ENCODE measurements at regions not wholly inside any gene's neighbourhood (a gene's known extent, or its start where the extent isn't known, plus 50 kb on each side); places are given as distances from the start of the nearest gene placed in this dataset.
"Not testable (repeated sequence)": the region's sequence is repeated elsewhere in the genome, so short reads cannot be mapped to it uniquely, and the experiment has no call there.

- no peak overlapping the region for H3K4me3 Mint-ChIP-seq
- DNase-seq (no peak), ATAC-seq (replicated peaks) (no peak)
- no peaks in the 10 kb centered on the region for H3K4me1 Mint-ChIP-seq (ENCODE audit: low read depth in 2 of 2)
- H3K27me3 Mint-ChIP-seq, result no peaks in the 10 kb centered on the region
- H3K27ac Mint-ChIP-seq, result no peak overlapping the region
- H3K9me3 Mint-ChIP-seq, result peaks cover 0 to 2% of the 10 kb centered on the region in 2 donors
- H3K36me3 Mint-ChIP-seq (ENCODE audit: insufficient read depth), result no peaks in the 10 kb centered on the region
Measured at GRCh38 chr12:74595696-74596095, 58.1 kb downstream of the ATXN7L3B start.

DNA sequence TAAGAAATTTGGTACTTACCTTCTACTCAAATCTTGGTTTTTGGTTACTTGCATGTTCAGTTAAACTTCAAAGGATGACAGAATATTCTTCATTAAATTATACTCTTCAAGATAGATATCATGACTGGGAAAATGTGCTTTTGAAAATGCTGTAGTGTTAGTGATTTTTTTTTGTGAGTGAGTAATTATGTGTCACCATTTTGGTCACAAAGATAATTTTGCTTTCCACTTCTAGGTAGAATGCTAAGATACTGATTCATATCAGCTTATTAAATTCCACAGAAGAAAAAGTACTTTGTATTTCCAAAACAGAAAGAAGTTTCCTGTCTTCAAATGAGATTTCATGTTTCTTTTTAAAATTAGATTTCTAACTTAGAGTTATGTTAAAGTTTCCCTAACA lies 61.2 kb downstream of the ATXN7L3B start:
- no peak overlapping the region for H3K4me3 Mint-ChIP-seq
- no peaks in the 10 kb centered on the region for H3K36me3 Mint-ChIP-seq (ENCODE audit: insufficient read depth)
- ATAC-seq (replicated peaks) (no peak), DNase-seq (no peak)
- no peak overlapping the region for H3K27ac Mint-ChIP-seq
- no peaks in the 10 kb centered on the region for H3K4me1 Mint-ChIP-seq (ENCODE audit: low read depth in 2 of 2)
- peaks cover 0 to 2% of the 10 kb centered on the region in 2 donors for H3K9me3 Mint-ChIP-seq
- no peaks in the 10 kb centered on the region for H3K27me3 Mint-ChIP-seq

DNA sequence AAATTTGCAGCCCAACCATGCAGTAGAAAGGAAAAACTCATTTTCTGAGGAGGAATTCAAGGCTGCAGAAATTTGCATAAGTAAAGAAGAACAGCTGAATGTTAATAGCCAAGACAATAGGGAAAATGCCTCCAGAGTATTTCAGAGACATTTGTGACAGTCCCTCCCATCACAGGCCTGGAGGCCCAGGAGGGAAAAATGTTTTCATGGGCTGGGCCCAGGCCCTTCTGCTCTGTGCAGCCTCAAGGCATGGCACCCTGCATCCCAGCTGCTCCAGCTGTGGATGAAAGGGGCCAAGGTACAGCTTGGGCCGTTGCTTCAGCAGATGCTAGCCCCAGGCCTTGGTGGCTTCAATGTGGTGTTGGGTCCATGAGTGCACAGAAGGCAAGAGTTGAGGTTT lies 62.3 kb downstream of the ATXN7L3B start:
- Mint-ChIP-seq H3K4me3 (no peak overlapping the region), H3K27ac (no peak overlapping the region), H3K27me3 (no peaks in the 10 kb centered on the region), H3K4me1 (ENCODE audit: low read depth in 2 of 2) (no peaks in the 10 kb centered on the region), H3K36me3 (ENCODE audit: insufficient read depth) (no peaks in the 10 kb centered on the region), H3K9me3 (peaks cover 0 to 2% of the 10 kb centered on the region in 2 donors)
- DNase-seq, result no peak
- no peak for ATAC-seq (replicated peaks)

GRCh38 chr12:74600817-74601216 lies 63.2 kb downstream of the ATXN7L3B start:
- H3K27me3 Mint-ChIP-seq; H3K4me3 Mint-ChIP-seq; ATAC-seq (replicated peaks); H3K36me3 Mint-ChIP-seq (ENCODE audit: insufficient read depth); DNase-seq; H3K27ac Mint-ChIP-seq; H3K9me3 Mint-ChIP-seq; H3K4me1 Mint-ChIP-seq (ENCODE audit: low read depth in 2 of 2): not testable (repeated sequence)

- no peak for DNase-seq
- Mint-ChIP-seq H3K9me3 (peaks cover 0 to 2% of the 10 kb centered on the region in 2 donors), H3K27me3 (no peaks in the 10 kb centered on the region), H3K27ac (no peak overlapping the region), H3K36me3 (ENCODE audit: insufficient read depth) (no peaks in the 10 kb centered on the region), H3K4me3 (no peak overlapping the region), H3K4me1 (ENCODE audit: low read depth in 2 of 2) (no peaks in the 10 kb centered on the region)
- no peak for ATAC-seq (replicated peaks)
Measured at GRCh38 chr12:74602881-74603672, 65.4 kb downstream of the ATXN7L3B start.

DNA sequence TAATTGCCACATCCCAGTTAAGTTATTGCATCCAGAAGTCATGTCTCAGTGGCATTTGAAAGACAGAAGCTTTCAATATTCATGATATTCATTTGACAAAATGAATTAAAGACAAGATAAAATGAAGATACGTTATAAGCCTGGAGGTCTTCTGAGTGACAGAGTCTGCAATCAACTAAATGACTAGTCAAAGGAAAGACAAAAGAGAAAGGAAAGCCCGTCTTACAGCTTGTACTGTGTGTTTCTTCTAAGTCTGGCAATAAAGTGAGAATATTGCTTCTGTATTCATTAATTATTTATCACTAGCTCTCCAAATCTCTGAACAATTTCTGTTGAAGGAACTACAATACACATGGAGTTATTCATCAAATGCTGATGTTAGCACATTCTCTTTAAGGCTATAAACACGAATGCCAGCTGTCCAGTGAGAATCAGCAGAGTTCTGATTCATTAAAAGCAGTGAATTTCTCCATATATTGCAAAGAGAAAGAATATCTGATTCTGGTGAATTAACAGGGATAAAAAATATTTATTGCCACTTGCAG lies 70.7 kb downstream of the ATXN7L3B start:
- Mint-ChIP-seq H3K9me3 (no peaks in the 10 kb centered on the region), H3K36me3 (ENCODE audit: insufficient read depth) (no peaks in the 10 kb centered on the region), H3K27ac (no peak overlapping the region), H3K27me3 (no peaks in the 10 kb centered on the region), H3K4me3 (no peak overlapping the region), H3K4me1 (ENCODE audit: low read depth in 2 of 2) (no peaks in the 10 kb centered on the region)
- ATAC-seq (replicated peaks) (no peak), DNase-seq (no peak)

DNA sequence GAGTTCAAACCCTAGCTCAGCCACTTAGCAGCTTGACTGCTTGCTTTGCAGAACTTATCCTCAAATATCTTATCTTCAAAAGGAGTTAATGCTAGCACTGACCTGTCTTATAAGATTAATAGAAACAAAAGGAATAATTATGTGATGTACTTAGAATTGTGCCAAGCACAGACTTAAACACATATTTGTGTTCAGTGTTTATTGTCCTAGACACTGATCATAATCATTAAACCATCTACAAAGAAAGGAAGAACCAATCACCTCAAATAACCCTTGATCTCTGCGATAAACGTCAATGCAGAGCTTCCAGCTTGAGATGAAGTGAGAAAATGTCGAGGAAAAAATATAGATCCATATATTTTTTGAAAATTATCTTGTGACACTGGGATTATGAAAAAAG lies 73.1 kb downstream of the ATXN7L3B start:
- H3K27ac Mint-ChIP-seq, result no peak overlapping the region
- H3K4me3 Mint-ChIP-seq, result no peak overlapping the region
- ATAC-seq (replicated peaks), result no peak
- H3K4me1 Mint-ChIP-seq (ENCODE audit: low read depth in 2 of 2), result no peaks in the 10 kb centered on the region
- no peak for DNase-seq
- no peaks in the 10 kb centered on the region for H3K27me3 Mint-ChIP-seq
- no peaks in the 10 kb centered on the region for H3K9me3 Mint-ChIP-seq
- no peaks in the 10 kb centered on the region for H3K36me3 Mint-ChIP-seq (ENCODE audit: insufficient read depth)

- no peaks in the 10 kb centered on the region for H3K9me3 Mint-ChIP-seq
- H3K27ac Mint-ChIP-seq, result no peak overlapping the region
- H3K4me3 Mint-ChIP-seq, result no peak overlapping the region
- no peaks in the 10 kb centered on the region for H3K27me3 Mint-ChIP-seq
- H3K4me1 Mint-ChIP-seq (ENCODE audit: low read depth in 2 of 2), result no peaks in the 10 kb centered on the region
- H3K36me3 Mint-ChIP-seq (ENCODE audit: insufficient read depth), result no peaks in the 10 kb centered on the region
- no peak for DNase-seq
- ATAC-seq (replicated peaks), result no peak
Measured at GRCh38 chr12:74614426-74614825, 76.8 kb downstream of the ATXN7L3B start.

DNA sequence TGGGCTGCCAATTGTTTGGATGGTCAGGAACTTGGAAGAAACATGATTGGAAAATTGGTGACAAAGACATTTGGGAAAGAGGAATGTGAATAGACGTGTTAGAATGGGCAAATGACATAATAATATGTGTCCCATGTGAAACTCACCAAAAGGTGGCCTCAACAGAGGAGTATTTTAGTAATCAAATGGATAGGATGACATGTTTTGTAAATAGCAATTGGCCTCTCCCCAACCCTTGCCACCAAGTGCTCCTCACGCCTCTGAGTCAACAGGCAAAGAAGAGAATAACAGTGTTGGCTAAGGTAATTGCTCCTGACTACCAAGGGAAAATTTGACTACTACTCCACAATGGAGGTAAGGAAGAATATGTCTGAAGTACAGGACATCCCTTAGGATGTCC lies 81.4 kb downstream of the ATXN7L3B start:
- H3K27ac Mint-ChIP-seq, result no peak overlapping the region
- no peak for ATAC-seq (replicated peaks)
- H3K27me3 Mint-ChIP-seq, result no peaks in the 10 kb centered on the region
- H3K36me3 Mint-ChIP-seq (ENCODE audit: insufficient read depth), result no peaks in the 10 kb centered on the region
- H3K4me1 Mint-ChIP-seq (ENCODE audit: low read depth in 2 of 2), result no peaks in the 10 kb centered on the region
- no peaks in the 10 kb centered on the region for H3K9me3 Mint-ChIP-seq
- no peak overlapping the region for H3K4me3 Mint-ChIP-seq
- no peak for DNase-seq

DNA sequence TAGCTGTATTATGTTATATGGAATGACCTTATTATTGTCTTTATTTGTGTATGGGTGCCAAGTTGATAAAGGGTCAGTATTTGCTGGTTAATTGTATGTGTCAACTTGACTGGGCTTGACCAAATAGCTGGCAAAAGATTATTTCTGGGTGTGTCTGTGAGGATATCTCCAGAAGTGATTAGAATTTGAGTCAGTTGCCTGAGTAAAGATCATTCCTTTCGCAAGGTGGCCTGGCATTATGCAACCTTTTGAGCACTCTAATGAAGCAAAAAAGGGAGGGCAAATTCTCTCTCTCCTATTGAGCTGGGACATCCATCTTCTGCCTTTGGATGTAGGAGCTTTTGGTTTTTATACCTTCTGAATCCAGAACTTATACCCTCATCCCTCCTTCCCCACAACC lies 82.2 kb downstream of the ATXN7L3B start:
- H3K27me3 Mint-ChIP-seq, result no peaks in the 10 kb centered on the region
- no peaks in the 10 kb centered on the region for H3K9me3 Mint-ChIP-seq
- H3K4me1 Mint-ChIP-seq (ENCODE audit: low read depth in 2 of 2), result no peaks in the 10 kb centered on the region
- ATAC-seq (replicated peaks) (no peak), DNase-seq (no peak)
- no peak overlapping the region for H3K27ac Mint-ChIP-seq
- H3K36me3 Mint-ChIP-seq (ENCODE audit: insufficient read depth), result no peaks in the 10 kb centered on the region
- H3K4me3 Mint-ChIP-seq, result no peak overlapping the region

- Mint-ChIP-seq H3K27ac (no peak overlapping the region), H3K4me3 (no peak overlapping the region), H3K4me1 (ENCODE audit: low read depth in 2 of 2) (no peaks in the 10 kb centered on the region), H3K9me3 (no peaks in the 10 kb centered on the region), H3K27me3 (no peaks in the 10 kb centered on the region), H3K36me3 (ENCODE audit: insufficient read depth) (no peaks in the 10 kb centered on the region)
- DNase-seq, result no peak
- ATAC-seq (replicated peaks), result no peak
Measured at GRCh38 chr12:74620921-74621320, 83.3 kb downstream of the ATXN7L3B start.

- Mint-ChIP-seq H3K9me3 (peaks cover 3 to 8% of the 10 kb centered on the region in 2 donors), H3K27me3 (no peaks in the 10 kb centered on the region), H3K4me1 (ENCODE audit: low read depth in 2 of 2) (no peaks in the 10 kb centered on the region), H3K36me3 (ENCODE audit: insufficient read depth) (no peaks in the 10 kb centered on the region), H3K4me3 (no peak overlapping the region), H3K27ac (no peak overlapping the region)
- ATAC-seq (replicated peaks) (no peak), DNase-seq (no peak)
Measured at GRCh38 chr12:74624201-74624600, 86.6 kb downstream of the ATXN7L3B start.

GRCh38 chr12:74626397-74626796 lies 88.8 kb downstream of the ATXN7L3B start:
- ATAC-seq (replicated peaks), result no peak
- Mint-ChIP-seq H3K27me3 (no peaks in the 10 kb centered on the region), H3K36me3 (ENCODE audit: insufficient read depth) (no peaks in the 10 kb centered on the region), H3K4me1 (ENCODE audit: low read depth in 2 of 2) (no peaks in the 10 kb centered on the region), H3K9me3 (peaks cover 3 to 15% of the 10 kb centered on the region in 2 donors), H3K4me3 (no peak overlapping the region), H3K27ac (no peak overlapping the region)
- no peak for DNase-seq

- H3K27ac Mint-ChIP-seq, result no peak overlapping the region
- H3K9me3 Mint-ChIP-seq, result no peaks in the 10 kb centered on the region
- H3K27me3 Mint-ChIP-seq, result no peaks in the 10 kb centered on the region
- H3K36me3 Mint-ChIP-seq (ENCODE audit: insufficient read depth), result no peaks in the 10 kb centered on the region
- H3K4me3 Mint-ChIP-seq, result no peak overlapping the region
- no peak for ATAC-seq (replicated peaks)
- no peaks in the 10 kb centered on the region for H3K4me1 Mint-ChIP-seq (ENCODE audit: low read depth in 2 of 2)
- DNase-seq, result no peak
Measured at GRCh38 chr12:74641262-74641661, 103.6 kb downstream of the ATXN7L3B start.

Data from effector memory CD8-positive, alpha-beta T cell (primary cell).